GM19324 (cell line): ENCODE measurements at regions not wholly inside any gene's neighbourhood (a gene's known extent, or its start where the extent isn't known, plus 50 kb on each side); places are given as distances from the start of the nearest gene placed in this dataset.

Source experiments
- ATAC-seq: cut with Tn5 transposase; IDR thresholded peaks from one replicate; pipeline ENCODE4 v1.9.1; 2021; ENCODE audit warnings: mild to moderate bottlenecking, moderate library complexity; ENCODE audit not compliant: unreplicated experiment, low FRiP score

DNA sequence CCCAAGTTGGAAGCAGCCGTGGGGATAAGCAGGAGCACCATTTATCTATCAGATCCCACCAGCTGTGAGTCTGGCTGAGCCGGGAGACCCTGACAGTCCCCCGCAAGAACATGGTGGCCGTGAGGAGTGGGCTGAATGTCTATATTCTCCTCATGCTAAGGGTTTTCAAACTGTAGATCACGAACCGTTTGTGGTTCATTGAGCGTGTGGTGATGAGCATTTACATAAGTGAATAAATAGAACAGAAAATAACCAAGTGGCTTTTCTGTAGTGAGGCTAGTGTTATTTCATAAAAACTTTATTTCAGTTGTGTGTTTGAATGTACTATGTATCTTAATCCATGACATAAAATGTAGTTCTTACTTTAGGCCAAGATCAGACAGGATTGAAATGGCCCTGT lies 190.2 kb upstream of the APCDD1 start:
- no peak for ATAC-seq

GRCh38 chr18:10265560-10266333 lies 188.7 kb upstream of the APCDD1 start:
- ATAC-seq, result no peak

DNA sequence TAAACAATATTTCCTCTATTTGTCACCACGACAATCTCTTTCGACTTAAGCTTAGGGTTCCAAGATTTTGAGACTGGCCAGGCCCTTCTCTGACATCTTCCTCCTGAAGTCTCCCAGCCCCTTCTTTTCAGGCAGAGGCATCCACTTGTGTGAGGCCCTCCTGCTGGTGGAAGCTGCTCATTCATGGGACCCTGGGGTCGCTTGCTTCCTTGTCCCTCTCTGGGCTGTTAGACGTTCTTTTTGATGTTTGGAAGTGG lies 188.2 kb upstream of the APCDD1 start:
- no peak for ATAC-seq

DNA sequence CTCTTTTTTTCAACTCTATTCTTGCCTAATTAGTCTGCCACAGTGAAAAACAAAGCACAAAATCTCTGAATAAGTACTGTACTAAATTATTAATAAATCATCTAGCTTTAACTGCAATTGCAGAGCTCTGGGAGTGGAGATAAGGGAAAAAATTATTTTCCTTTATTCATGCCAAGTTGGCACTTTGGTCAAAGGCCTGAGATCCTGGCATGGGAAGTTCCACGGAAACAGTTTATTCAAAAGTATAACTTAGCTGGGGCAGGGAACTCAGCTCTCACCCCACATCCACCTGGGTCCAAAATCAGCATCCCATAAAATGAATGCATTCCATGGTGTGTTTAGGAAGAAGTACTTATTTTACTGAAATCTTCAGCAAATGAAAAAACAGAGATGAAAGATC lies 185.2 kb upstream of the APCDD1 start:
- ATAC-seq, result no peak

GRCh38 chr18:10270151-10270571 lies 184.3 kb upstream of the APCDD1 start:
- ATAC-seq, result no peak

DNA sequence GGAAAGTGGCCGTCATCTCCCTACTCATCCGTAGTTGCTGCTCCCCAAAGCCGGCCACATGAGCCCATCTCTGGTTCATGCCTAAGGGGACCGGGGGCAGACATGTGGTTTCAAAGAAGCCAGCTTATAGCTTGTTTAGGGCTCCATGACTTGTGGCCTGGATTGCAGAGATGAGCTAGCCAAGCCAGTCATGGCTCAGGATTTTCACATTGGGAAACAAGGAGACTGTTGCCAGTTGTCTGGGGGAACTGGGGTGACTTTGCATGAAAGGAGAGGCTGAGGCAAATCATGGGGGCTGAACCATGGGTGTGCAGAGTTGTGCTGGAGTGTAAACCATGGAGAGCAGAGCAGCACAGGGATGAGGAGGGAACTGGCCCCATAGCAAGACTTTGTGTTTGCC lies 183.0 kb upstream of the APCDD1 start:
- ATAC-seq, result no peak

- ATAC-seq, result no peak
Observed at GRCh38 chr18:10274301-10274700, 180.1 kb upstream of the APCDD1 start.

- no peak for ATAC-seq
Observed at GRCh38 chr18:10275486-10275885, 178.9 kb upstream of the APCDD1 start.

DNA sequence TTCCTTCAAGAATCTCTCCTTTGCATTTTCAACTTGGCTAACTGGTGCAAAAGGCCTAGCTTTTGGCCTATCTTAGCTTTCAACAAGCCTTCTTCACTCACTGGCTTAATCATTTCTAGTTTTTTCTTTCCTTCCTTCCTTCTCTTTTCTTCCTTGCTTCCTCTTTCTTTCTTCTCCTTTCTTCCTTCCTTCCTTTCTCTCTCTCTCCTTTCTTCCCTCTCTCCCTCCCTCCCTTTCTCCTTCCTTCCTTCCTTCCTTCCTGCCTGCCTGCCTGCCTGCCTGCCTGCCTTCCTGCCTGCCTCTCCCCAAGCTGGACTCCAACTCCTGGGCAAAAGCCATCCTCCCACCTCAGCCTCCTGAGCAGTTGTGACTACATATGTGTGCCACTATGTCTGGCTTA lies 176.2 kb upstream of the APCDD1 start:
- ATAC-seq, result no peak

DNA sequence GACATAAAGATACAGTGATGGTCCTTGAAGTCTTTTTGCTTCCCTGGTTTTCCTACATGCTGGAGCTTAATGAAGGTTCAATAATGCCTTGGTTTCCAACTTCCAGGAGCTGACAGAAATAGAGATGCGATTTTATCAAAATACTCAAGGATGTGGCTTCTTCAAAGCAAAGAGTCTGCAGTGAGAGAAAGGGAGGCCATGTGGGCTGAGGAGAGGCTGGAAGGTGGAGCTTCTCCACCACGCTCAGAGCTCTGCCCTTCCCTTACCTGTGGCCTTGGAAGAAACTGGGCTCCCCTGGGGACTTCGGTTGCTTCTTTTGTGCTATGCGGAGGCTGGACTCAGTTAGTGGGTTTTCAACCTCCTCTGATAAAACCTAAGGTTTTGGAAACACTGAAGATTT lies 175.0 kb upstream of the APCDD1 start:
- ATAC-seq, result no peak

GRCh38 chr18:10279905-10280644 lies 174.4 kb upstream of the APCDD1 start:
- ATAC-seq, result no peak

- no peak for ATAC-seq
Observed at GRCh38 chr18:10284540-10285282, 169.7 kb upstream of the APCDD1 start.

DNA sequence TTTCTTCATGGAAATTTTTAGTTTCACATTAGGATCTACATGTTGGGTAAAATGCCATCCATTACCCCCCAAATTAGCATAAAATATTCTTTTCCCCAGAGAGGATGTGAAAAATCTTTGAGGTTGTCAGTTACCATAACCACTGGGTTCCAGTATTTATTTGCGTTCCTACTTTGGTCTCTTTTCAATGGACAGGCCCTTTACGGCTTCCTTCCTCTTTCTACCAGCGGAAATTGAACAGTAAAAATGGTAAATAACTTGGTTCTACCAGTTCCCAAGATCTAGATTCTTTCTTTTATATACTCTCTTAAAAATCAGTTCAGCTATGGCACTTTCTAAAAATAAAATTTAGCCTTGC lies 169.2 kb upstream of the APCDD1 start:
- no peak for ATAC-seq

DNA sequence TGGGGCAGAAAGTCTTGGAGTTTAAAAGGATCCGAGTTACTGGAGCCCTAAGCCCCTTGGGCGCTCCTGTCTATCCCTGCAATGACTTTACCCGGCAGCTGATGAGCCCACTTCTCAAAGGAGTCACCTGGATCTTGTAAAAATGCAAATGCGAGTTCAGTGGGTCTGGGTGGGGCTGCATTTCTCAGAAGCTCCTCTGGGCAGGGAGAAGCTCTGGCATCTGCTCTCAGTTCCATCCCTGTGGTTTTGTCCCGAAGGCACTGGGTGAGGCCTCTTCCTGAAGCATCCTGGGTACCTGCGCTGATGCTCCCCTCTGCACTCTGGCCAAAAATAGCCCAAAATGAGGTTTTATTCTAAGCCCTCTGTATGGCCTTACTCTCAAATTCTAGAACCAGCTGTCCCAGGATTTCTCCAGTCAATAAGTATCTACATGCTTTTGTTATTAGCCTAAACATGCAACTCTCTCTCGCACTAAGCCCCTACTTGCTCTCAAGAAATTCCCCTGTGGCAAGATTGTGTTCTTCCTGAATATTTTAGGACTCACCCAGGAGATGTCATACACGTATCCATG lies 167.8 kb upstream of the APCDD1 start:
- no peak for ATAC-seq

- no peak for ATAC-seq
Observed at GRCh38 chr18:10289251-10289650, 165.2 kb upstream of the APCDD1 start.

GRCh38 chr18:10289951-10290637 lies 164.3 kb upstream of the APCDD1 start:
- ATAC-seq, result no peak

GRCh38 chr18:10290638-10291235 lies 163.7 kb upstream of the APCDD1 start:
- ATAC-seq, result no peak

DNA sequence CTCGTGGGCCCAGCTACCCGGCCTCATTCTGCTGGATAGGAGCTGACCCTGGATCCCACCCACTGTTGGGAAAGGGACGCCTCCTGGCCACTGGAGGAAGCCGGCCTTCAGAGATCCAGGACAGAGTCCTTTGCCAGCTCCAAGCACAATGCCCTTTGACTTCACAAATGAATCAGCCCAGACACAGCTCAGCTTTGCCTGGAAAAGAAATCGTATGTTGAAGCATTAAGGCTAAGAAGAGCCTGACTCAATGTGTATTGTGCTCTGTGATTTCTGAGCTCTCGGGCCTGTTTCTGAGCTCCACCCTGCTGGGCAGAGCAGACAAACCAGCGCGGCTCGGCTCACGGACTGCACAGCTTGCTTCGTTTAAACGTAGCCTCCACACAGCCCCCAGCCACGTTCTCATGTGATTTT lies 162.9 kb upstream of the APCDD1 start:
- ATAC-seq, result no peak

DNA sequence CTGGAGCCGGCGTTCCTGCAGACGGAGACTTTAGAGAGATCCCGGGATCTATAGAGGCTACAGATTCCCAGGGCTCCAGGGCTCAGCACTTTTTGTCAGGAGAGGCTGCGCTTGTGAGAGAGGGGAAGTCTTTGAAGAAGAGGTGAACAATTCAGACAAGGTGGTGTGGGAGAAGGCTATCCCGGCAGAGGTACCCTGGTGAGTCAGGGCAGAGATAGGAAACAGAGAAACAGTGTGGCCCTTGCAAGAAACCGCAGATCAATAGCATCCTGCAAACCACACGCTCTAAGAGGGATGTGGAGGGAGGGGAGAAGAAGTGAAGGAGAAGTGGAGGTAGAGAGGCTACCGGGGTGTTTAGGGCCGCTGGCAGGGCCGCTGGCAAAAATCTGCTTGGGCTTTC lies 160.5 kb upstream of the APCDD1 start:
- no peak for ATAC-seq

- no peak for ATAC-seq
Observed at GRCh38 chr18:10295751-10296150, 158.7 kb upstream of the APCDD1 start.
